Lower lobe of right lung (tissue), 2 donors: ENCODE measurements at regions not wholly inside any gene's neighbourhood (a gene's known extent, or its start where the extent isn't known, plus 50 kb on each side); places are given as distances from the start of the nearest gene placed in this dataset.

ENCODE experiments used
- ATAC-seq, 2 donors: fragments of 200-7000 bp; cut with Tn5 transposase; one replicate each; pipeline ENCODE4 v1.9.1; 2020 to 2022; ENCODE audit warnings: mild to moderate bottlenecking in 2 of 2, moderate library complexity in 2 of 2
- DNase-seq: peaks from one replicate; pipeline ENCODE4 v3.0.0-alpha.2; 2020
- H3K27ac ChIP-seq: fragments of 200-600 bp; one replicate; pipeline ENCODE4 v1.8.0; 2022
- H3K27me3 ChIP-seq: fragments of 200-600 bp; one replicate; pipeline ENCODE4 v1.8.0; 2022; ENCODE audit warnings: low read depth
- H3K36me3 ChIP-seq: fragments of 200-600 bp; one replicate; pipeline ENCODE4 v1.8.0; 2022; ENCODE audit warnings: mild to moderate bottlenecking
- H3K4me1 ChIP-seq: fragments of 200-600 bp; one replicate; pipeline ENCODE4 v1.8.0; 2022
- H3K4me3 ChIP-seq: fragments of 200-600 bp; one replicate; pipeline ENCODE4 v1.8.0; 2022; ENCODE audit warnings: mild to moderate bottlenecking
- H3K9me3 ChIP-seq: fragments of 200-600 bp; one replicate; pipeline ENCODE4 v1.8.0; 2022
- CTCF ChIP-seq: fragments of 200-600 bp; IDR thresholded peaks from one replicate; pipeline ENCODE4 v1.8.0; 2022; ENCODE audit warnings: antibody characterized with exemption, mild to moderate bottlenecking
- intact Hi-C: fragments of 100-400 bp; cut with DNase I; formaldehyde crosslinking; loops from one replicate; pipeline ENCODE4 v1.11.0; 2022
- donor health status: DM: no; HTN: yes; CAD: no; lungs with severe emphysema.

- ATAC-seq (no peak), DNase-seq (no peak)
- no peaks in the 10 kb centered on the region for H3K27me3 ChIP-seq
- no peak overlapping the region for H3K27ac ChIP-seq
- no peaks in the 10 kb centered on the region for H3K9me3 ChIP-seq
- no peak overlapping the region for H3K4me3 ChIP-seq
- no peaks in the 10 kb centered on the region for H3K4me1 ChIP-seq
- intact Hi-C loops, result no loop called here
- no peaks in the 10 kb centered on the region for H3K36me3 ChIP-seq
- no peak for TF ChIP-seq CTCF
These were observed 498.7 kb downstream of the EPHA3 start for GRCh38 chr3:89606151-89606550.

- no peak overlapping the region for H3K27ac ChIP-seq
- H3K36me3 ChIP-seq, result no peaks in the 10 kb centered on the region
- no peak for TF ChIP-seq CTCF
- H3K9me3 ChIP-seq, result no peaks in the 10 kb centered on the region
- ATAC-seq, result no peak
- H3K27me3 ChIP-seq, result no peaks in the 10 kb centered on the region
- no peak overlapping the region for H3K4me3 ChIP-seq
- no peaks in the 10 kb centered on the region for H3K4me1 ChIP-seq
- DNase-seq, result no peak
- intact Hi-C loops, result no loop called here
These were observed 504.6 kb downstream of the EPHA3 start for GRCh38 chr3:89612027-89612426.

DNA sequence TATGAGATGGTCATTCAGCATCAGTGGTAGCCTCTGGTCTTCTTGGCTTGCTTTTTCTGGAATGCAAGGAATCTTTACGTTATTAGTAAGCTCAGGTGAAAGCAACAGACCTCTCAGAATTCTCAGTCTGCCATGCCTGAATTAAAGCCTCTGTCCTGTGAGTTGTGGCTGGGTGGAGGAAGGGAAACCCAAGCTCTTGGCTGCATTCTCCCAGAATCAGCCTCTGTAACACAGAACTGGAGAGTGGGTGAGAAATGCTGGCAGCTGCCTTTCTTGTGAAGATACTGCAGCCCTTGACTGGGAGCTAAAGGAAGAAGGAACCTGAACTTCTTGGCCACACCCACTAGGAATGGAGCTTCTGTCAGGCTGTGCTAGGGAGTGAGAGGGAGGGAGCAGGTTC is 505.8 kb downstream of the EPHA3 start:
- intact Hi-C loops, result no loop called here
- no peaks in the 10 kb centered on the region for H3K9me3 ChIP-seq
- DNase-seq (no peak), ATAC-seq (no peak)
- no peaks in the 10 kb centered on the region for H3K4me1 ChIP-seq
- H3K4me3 ChIP-seq, result no peak overlapping the region
- no peaks in the 10 kb centered on the region for H3K36me3 ChIP-seq
- H3K27me3 ChIP-seq, result no peaks in the 10 kb centered on the region
- no peak for TF ChIP-seq CTCF
- no peak overlapping the region for H3K27ac ChIP-seq

DNA sequence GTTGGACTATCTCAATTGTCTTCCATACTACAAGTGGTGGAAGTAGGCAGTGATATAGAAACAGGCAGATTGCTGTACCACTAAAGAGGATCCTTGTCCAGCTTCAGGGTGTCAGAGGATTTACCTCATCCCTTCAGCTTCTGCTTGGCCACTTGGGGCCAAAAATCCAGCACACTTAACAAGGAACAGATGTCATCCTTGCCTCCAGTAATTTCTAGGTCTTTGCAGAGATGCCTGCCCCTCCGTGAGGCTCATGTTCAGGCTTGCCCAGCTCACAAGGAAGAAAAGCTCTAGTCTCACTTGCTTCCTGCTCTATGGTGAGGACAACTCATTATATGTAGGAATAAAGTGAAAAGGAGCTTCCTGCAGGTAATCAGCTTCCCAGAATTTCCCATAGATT is 510.3 kb downstream of the EPHA3 start:
- no peak for TF ChIP-seq CTCF
- no peak for DNase-seq
- Histone ChIP-seq H3K4me3 (no peak overlapping the region), H3K4me1 (no peaks in the 10 kb centered on the region), H3K36me3 (no peaks in the 10 kb centered on the region), H3K27me3 (no peaks in the 10 kb centered on the region), H3K9me3 (no peaks in the 10 kb centered on the region), H3K27ac (no peak overlapping the region)
- intact Hi-C loops, result no loop called here
- no peak for ATAC-seq

DNA sequence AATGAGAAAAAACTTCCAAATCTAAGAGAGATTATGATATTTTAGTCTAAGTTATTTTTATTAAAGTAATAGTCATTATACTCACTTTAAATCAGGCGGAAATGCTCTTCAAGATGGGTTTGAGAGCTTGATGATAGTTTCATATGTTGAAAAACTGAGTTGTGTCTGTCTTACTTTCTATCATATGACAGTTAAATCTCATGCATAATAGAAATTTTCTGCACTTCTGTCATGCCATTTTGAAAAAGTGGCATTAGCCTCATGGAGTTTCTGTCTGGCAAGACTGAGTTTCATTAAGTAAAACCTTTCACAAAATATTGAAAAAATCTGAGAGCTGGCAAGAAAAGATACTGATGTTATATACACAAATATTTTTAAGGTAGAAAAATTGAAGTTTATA is 511.8 kb downstream of the EPHA3 start:
- H3K27ac ChIP-seq, result no peak overlapping the region
- no peaks in the 10 kb centered on the region for H3K36me3 ChIP-seq
- TF ChIP-seq CTCF, result no peak
- H3K9me3 ChIP-seq, result no peaks in the 10 kb centered on the region
- intact Hi-C loops, result no loop called here
- H3K4me3 ChIP-seq, result no peak overlapping the region
- H3K27me3 ChIP-seq, result no peaks in the 10 kb centered on the region
- H3K4me1 ChIP-seq, result no peaks in the 10 kb centered on the region
- ATAC-seq (no peak), DNase-seq (no peak)

DNA sequence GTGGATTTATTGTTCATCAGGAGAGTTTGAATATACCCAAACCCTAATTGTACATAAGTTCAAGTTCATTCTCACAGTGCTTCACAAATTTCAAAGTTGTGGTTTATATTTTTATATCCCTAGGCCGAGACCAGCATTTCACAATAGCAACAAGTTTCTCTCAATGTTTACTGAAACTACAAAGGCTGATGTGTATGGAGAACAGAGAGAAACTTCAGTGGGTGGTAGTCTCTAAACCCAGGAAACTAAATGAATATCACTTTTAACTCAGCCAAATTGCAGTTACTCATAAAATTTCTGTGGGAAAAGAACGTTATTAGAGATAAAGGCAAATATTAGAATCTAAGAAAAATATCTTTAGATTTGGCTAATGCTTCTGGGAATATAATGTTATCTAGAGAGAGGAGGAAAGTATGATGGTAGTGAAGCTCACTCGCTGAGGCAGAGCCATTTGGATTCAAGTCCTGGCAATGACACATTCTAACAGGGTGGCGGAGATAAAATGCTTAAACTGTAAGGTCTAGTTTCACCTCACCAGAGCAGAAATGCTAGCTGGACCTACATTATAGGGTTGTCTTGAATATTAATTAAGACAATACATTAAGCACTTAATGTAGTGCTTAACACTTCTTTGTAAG is 514.8 kb downstream of the EPHA3 start:
- no peak for ATAC-seq

More for the DNA sequence above, 514.8 kb downstream of the EPHA3 start:
- Histone ChIP-seq H3K36me3 (no peaks in the 10 kb centered on the region), H3K4me3 (no peak overlapping the region), H3K4me1 (no peaks in the 10 kb centered on the region), H3K9me3 (no peaks in the 10 kb centered on the region), H3K27me3 (no peaks in the 10 kb centered on the region), H3K27ac (no peak overlapping the region)
- TF ChIP-seq CTCF, result no peak
- intact Hi-C loops, result no loop called here
- DNase-seq, result no peak
